NCI-H1436 treated with DMSO at 0.1 percent for 48 hours (cell line): ENCODE measurements at regions not wholly inside any gene's neighbourhood (a gene's known extent, or its start where the extent isn't known, plus 50 kb on each side); places are given as distances from the start of the nearest gene placed in this dataset.

Experiments used
- DNase-seq: peaks from one replicate; lab custom pipeline; 2025; lab: John Stamatoyannopoulos, UW

- DNase-seq, result no peak
Measured at GRCh38 chr16:49216593-49216992, 65.0 kb downstream of the CBLN1 start.

- DNase-seq, result no peak
Measured at GRCh38 chr16:49213594-49213993, 68.0 kb downstream of the CBLN1 start.

- DNase-seq, result no peak
Measured at GRCh38 chr16:49204191-49204590, 77.4 kb downstream of the CBLN1 start.

GRCh38 chr16:49203361-49203760, 78.3 kb downstream of the CBLN1 start:
- DNase-seq, result no peak

- DNase-seq, result no peak
Measured at GRCh38 chr16:49201118-49201517, 80.5 kb downstream of the CBLN1 start.

- no peak for DNase-seq
Measured at GRCh38 chr16:49200223-49200820, 81.3 kb downstream of the CBLN1 start.

GRCh38 chr16:49195237-49195548, 86.4 kb downstream of the CBLN1 start:
- no peak for DNase-seq

GRCh38 chr16:49194537-49195236, 87.0 kb downstream of the CBLN1 start:
- DNase-seq, result no peak

GRCh38 chr16:49193596-49193995, 88.0 kb downstream of the CBLN1 start:
- no peak for DNase-seq

GRCh38 chr16:49189286-49189685, 92.4 kb downstream of the CBLN1 start:
- DNase-seq, result no peak

- peak; percentile 34 for DNase-seq
Measured at GRCh38 chr16:49183911-49184310, 97.7 kb downstream of the CBLN1 start.

GRCh38 chr16:49181791-49182518, 99.7 kb downstream of the CBLN1 start:
- DNase-seq, result peak; percentile 56

- DNase-seq, result no peak
Measured at GRCh38 chr16:49179714-49180330, 101.8 kb downstream of the CBLN1 start.

GRCh38 chr16:49168126-49168525, 113.5 kb downstream of the CBLN1 start:
- no peak for DNase-seq

GRCh38 chr16:49165025-49165424, 116.6 kb downstream of the CBLN1 start:
- DNase-seq, result no peak

- no peak for DNase-seq
Measured at GRCh38 chr16:49161191-49161590, 120.4 kb downstream of the CBLN1 start.

GRCh38 chr16:49158029-49158642, 123.5 kb downstream of the CBLN1 start:
- DNase-seq, result no peak

GRCh38 chr16:49150341-49150740, 131.3 kb downstream of the CBLN1 start:
- peak; percentile 39 for DNase-seq

GRCh38 chr16:49148410-49148809, 133.2 kb downstream of the CBLN1 start:
- no peak for DNase-seq

GRCh38 chr16:49140618-49141017, 141.0 kb downstream of the CBLN1 start:
- no peak for DNase-seq

- no peak for DNase-seq
Measured at GRCh38 chr16:49130397-49130796, 151.2 kb downstream of the CBLN1 start.

- DNase-seq, result no peak
Measured at GRCh38 chr16:49129935-49130334, 151.7 kb downstream of the CBLN1 start.

- no peak for DNase-seq
Measured at GRCh38 chr16:49128740-49129139, 152.9 kb downstream of the CBLN1 start.
